HCEC 1CT (cell line): ENCODE measurements at regions not wholly inside any gene's neighbourhood (a gene's known extent, or its start where the extent isn't known, plus 50 kb on each side); places are given as distances from the start of the nearest gene placed in this dataset.

ENCODE experiments used
- DNase-seq: peaks from one replicate; pipeline ENCODE4 v3.0.0-alpha.2; 2017

DNA sequence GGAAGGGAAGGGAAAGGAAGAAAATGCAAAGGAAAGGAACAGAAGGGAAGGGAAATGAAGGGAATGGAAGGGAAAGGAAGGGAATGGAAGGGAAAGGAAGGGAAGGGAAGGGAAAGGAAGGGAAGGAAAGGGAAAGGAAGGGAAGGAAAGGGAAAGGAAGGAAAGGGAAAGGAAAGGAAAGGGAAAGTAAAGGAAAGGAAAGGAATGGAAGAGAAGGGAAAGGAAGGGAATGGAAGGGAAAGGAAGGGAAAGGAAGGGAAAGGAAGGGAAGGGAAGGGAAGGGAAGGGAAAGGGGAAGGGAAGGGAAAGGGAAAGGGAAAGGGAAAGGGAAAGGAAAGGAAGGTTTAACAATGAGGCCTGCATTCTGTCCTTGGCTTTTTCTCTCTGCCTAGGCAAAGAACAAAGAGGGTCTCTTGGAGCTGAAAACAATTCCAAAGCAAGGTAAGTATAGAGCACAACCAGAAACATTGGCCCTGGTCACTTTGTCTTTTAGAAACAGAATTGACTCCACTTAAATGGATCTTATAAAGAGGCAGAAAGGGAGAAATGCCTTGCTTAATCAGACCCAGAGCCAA, 525.9 kb upstream of the TMPO start:
- no peak for DNase-seq

DNA sequence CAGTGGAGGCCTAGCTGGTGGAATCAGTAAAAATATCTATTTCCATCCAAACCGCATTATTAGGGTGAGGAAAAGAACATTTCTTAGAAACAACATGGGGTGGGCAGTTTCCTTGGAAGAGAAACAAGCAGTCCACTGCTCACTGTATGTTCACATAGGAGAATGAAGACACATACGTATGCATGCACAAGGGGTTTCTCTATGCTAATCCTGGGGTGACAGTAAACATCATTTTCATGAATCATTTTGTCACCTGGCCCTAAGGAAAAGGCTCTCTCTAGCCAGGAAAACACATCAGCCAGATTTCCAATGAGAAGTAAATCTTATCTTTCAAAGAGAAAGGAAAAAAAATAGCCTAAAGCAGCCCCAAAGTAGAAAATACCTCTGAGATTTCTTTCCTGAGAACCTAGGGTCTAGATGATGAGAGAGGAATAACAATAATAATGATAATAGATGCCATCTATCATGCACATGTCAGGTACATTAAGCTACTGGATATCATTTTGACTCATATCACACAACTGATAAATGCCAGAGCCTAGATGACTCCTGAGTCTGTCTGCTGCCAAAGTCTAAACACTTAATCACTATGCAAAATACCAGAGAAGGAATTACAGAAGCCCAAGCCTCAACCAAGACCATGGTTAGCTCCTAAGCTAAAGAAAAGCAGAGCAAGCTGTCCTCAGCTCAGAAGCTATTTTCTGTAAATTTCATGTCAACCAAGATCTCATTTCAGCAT, 520.5 kb upstream of the TMPO start:
- DNase-seq, result no peak

DNA sequence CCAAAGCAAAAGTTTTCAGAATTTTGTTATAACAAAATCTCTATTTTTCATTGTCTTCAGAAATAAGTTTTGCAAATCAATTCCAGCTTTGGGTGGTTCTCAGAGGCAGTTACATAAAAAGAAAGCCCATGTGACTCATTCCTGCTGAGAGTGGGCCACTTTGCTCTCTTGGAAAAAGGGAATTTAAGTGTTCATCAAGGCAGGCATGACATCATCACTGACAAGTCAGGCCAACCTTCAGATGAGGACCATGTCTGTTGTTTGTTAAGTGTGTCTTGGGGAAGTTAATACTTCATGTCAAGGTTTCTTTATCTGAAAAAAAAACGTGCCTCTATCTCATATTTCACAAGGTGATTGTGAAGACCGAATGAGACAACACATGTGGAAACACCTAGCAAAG, 519.8 kb upstream of the TMPO start:
- DNase-seq, result no peak

DNA sequence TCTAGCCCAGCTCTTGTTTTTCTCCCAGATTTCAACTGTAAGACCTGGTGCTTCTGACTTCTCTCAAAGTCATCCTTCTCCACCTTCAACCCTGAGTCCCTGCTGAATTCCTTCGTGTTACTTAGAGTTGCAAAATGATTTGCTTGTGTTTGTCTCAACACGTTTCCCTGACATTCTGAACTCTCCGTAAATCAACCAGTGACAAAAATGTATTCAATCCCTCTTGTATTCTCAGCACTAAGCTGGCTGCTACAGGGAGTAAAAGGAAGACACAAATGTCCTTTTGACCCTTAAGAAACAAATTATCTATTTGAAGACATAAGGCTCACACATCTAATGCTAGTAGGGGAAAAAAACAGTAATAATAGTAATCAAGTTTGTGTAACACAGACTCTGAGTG, 514.0 kb upstream of the TMPO start:
- no peak for DNase-seq

DNA sequence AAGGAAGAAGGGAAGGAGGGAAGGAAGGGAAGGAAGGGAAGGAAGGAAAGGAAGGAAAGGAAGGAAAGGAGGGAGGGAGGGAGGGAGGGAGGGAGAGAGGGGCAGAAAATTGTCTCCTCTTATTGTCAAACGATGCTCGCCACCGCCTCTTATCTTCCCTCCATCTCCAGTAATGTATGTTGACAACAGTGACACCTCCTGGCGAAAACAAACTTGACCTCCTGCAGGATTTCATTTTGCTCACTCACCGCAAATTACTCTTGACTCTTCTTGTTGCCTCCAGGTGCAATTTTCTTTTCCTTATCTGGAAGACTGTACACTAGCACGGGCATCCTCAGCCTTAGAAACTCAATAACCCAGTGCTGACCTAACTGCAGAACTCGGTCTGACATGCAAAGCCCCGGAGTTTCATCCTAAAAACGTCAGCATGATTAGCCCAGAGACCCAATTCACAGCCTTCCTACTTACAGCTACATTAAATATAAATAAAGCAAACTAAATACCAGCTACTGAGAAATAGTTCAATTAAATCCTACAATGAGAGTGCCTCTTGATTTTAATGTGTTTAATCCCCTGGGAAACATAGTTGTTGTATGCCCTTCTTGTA, 512.4 kb upstream of the TMPO start:
- no peak for DNase-seq

DNA sequence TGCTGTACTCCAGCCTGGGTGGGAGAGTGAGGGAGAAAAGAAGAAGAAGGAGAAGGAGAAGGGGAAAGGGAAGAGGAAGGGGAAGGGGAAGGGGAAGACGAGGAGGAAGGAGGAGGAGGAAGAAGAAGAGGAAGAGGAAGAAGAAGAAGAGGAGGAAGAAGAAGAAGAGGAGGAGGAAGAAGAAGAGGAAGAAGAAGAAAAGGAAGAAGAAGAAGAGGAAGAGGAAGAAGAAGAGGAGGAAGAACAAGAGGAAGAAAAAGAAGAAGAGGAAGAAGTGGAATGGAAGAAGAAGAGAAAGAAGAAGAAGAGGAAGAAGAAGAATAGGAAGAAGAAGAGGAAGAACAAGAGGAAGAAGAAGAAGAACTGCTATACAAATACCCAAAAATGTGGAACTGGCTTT, 507.4 kb upstream of the TMPO start:
- no peak for DNase-seq

DNA sequence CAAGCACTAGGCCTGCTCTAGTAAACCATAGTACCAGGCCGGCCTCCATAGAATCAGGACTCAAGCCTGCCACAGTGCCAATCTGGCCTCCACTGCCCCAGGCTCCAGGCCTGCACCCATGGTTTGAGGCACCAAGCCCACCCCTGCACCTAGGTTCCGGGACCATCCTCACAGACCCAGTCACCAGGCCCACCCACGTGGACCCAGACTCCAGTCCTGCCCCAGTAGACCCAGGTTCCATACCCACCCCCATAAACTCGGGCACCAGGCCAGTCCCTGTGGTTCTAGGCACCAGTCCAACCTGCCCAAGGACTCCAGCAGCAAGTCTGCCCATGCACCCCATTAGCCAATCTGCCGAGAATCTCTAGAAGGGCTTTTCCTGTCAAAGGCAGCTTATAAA, 501.8 kb upstream of the TMPO start:
- DNase-seq, result no peak

DNA sequence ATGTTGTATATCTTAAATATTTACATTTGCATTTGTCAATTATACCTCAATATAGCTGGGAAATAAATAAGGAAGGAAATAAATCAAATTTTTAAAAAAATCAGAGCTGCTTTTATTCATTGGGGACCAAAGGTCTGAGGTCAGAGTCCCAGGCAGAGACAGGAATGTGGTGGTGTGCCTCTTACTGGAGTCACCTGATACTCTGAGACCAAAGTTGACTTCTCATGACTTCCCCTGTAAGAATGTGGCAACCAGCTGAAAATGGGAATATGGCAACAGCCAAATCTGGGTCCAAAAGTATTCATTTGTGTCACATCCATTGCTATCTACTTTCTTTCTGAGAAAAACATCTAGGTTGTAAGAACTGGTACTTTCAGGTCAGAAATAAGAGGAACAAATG, 496.6 kb upstream of the TMPO start:
- no peak for DNase-seq

DNA sequence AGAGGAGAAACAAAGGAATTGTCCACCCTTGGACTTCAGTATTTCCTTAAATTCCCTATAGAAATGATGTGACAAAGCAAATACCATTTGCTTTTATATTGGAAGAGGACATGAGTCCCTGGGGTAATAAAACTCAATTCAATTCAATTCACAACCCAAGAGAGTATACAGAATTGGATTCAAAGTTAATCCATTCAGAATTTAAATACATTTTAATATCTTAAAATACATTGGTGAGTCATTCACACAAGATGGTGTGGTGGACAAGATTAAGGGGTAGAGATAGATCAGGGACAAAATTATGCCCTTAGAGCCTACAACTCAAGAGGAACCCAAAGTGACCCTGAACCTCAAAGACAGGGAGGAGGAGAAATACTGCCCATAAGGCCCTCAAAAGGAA, 495.0 kb upstream of the TMPO start:
- no peak for DNase-seq

DNA sequence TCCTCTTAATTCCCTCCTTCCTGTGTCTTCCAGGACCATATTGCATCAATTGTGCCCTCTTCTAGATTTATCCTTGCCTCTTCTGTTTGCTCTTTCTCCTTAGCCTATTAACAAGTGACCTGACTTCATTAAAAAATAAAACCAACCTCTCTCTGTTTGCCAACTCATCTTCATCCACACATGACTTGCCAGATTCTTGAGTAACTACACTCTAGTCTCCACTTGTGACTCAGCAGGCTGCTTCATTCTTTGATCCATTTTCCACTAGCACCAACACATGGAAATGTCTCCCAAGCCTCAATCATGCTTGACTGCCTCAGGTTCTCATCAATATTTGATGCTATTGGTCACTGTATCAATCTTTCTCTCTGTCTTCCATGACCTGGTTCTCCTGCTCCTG, 492.4 kb upstream of the TMPO start:
- DNase-seq, result no peak

DNA sequence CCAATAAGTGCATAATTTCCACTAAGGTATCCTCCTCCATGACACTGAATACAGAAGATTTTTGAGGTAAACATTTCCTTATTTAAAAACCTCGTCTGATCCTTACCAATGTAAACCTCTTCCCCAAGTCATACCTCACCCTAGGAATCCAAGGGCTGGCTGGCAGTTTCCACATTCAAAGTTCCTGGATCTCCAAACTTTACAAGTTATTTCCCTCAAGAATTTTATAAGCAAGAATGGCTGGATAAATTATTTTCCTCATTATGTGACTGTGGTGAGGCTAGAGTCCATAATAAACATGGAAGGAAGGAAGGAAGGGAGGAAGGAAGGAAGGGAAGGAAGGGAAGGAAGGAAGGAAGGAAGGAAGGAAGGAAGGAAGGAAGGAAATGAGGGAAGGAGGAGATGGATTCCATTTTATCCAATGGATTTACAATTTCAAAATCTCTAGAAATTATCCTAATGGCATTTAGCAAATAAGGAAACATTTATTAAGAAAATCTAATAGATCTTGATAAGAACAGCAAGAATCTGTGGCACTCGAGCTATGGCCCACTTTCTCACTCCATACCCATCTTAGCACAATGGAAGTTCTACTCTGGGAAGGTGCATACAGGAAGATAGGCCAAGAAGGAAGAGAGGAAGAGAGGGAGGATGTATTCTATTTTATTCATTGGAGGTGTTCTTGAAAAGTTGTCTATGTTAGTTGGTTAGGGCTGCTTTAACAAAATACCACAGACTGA, 477.8 kb upstream of the TMPO start:
- DNase-seq, result no peak

DNA sequence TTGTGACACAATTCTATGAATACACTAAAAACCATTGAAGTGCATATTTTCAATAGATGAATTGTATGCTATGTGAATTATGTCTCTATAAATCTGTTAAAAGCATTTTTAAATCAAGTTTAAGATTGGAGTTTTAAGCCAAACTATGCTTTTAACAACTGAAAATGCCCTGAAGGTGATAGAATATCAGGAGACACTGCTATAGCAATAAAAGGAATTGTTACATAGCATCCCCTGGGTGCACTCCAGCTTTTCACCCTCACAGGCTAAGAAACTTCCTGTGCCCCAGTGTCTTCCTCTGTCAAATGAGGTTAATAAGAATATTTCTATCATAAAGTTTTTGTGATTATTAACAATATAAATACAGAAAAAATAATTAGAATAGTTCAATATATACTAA, 472.7 kb upstream of the TMPO start:
- no peak for DNase-seq

DNA sequence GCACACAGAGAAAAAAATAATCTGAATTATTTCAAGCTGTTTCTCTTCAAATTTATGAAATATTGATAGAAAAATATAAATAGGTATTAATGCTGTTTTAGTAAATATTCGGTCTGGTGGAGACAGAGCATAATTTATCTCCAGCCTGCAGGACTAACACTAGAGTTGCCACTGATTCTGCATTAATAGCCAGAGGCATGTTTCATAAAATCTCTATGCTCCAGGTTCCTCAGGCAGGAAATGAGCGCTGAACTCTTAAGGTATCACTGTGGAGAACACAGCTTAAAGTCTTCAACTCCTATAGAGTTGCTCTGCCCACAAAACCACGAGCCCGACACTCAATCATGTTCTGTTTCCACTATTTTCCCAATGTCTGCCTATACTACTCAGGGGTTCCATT, 470.0 kb upstream of the TMPO start:
- no peak for DNase-seq

DNA sequence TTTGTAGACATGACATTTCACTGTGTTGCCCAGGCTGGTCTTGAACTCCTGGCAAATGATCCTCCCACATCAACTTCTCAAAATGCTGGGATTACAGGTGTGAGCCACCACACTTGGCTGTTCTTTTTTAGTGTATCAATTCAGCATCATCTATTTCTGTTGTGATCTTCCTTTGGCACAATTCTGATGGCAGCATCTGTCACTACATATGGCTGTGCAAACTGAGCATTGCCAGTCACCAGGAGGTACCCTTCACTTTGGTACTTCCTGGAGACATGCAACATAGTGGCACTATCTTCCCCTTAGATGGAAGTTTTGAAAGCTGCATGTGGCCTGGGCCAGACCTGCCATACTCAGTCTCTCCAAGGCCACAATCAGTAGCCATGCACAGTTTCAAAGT, 467.1 kb upstream of the TMPO start:
- no peak for DNase-seq

DNA sequence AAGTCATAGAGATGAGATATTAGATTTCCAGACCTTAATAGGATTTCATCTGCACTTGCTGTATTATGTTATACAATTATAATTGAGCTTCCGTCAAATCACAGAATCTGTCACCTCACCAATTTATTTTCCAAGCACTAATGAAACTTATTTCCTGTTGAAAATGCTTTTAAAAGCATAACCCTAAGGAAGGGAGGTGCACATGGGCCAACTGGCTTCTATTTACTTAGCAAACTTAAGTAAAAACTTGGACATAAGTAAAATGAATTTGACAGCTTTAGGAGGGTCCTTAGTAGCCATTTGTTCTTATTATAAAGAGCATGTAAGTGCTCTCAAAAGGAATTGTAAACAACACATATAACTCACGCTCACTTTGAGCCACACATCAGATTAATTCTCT, 462.2 kb upstream of the TMPO start:
- no peak for DNase-seq

DNA sequence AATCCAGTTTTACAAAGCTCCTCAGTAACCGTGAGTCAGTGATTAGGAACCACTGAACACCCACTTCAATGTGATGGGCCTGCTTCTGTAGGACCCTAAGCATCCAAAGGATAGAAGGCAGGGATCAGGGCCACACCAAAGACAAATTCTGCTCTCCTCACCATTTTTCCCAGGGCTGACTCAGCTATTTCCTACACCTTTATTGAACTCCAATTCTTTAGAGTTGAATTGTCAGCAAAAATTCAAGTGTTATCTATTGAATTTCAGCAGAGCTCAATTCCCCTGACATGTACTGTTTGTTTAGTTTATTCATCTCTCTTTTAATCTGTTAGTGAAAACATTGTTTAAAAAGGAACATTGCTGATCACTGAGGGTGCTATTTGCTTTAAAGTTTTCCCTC, 457.7 kb upstream of the TMPO start:
- DNase-seq, result no peak

DNA sequence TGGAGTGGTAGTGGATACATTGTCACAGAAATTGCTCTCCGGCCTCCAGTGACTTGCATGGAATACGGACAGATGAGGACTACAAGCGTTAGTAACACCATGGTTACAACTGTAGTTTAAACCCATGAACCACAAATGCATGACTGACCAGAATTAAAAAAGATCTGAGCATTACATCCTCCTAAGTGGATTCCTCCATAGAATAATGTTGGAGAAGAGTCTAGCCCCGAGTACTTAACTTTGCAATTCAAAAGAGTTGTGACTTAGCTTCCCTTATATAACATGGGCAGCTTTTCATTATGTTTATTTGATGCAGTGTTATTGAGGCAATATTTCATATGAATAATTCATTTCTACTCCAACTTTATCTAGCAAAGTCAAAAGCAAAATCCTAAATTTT, 457.2 kb upstream of the TMPO start:
- DNase-seq, result no peak

DNA sequence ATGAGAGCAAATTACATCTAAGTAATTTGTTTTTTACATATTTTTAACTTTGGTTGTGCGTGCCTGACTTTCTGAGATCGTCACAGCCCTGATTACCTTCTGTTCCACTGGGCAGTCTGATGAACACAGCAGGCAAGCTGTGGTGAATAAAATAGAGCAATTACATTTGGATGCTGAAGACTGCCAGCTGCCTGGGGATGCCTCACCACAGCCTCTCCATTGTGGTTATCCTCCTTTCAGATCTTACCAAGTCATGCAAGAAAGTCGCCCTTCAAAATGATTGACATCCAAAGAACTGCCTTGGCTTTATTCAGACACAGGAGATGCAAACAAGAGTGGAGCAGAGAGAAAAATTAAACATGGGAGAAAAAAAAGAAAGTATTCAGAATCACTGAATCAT, 456.6 kb upstream of the TMPO start:
- DNase-seq, result no peak

DNA sequence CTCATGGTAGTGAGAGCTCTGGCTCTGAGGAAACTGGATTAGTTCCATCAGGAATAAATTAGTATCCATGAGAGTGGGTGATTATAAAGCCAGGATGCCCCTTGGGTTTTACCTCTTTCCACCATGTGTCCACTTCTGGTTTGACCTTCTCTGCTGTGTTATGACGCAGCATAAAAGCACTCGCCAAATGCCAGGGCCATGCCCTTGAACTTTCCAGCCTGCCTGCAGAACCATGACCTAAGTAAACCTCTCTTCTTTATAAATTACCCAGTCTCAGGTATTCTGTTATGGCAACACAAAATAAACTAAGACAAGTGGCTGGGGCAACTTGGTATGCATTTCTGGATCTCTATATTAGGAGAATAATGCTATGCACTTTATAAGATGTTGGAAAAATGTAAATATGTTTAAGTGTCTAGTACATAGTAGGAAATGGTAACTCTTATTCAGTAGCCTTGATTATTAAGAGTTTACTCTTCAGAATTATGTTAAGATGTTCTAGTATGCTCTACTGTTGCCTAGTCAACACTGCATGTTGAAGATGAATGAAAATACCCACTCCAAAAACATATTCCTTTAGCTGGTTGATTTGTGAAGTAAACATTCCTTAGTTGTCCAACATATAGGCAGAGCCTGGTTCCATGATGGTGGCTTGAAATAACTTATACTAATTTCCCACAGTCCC, 455.6 kb upstream of the TMPO start:
- no peak for DNase-seq

DNA sequence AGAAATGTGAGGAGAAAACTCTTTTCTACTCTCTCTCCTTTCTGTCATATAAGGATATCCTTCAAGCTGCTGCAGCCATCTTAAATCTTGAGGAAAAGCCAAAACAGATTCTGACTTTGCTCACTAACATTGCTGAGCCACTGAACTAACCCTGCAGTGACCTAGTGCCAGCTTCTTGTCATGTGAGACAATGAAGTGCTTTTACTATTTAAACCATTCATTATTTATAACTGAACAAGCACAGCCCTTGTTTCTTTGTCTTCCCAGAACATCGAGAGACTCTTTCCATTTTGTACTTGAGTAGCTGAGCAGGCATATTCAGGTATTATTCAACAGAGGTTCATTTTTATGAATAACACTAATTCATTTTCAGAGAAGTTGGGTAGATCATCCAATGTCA, 455.0 kb upstream of the TMPO start:
- no peak for DNase-seq

DNA sequence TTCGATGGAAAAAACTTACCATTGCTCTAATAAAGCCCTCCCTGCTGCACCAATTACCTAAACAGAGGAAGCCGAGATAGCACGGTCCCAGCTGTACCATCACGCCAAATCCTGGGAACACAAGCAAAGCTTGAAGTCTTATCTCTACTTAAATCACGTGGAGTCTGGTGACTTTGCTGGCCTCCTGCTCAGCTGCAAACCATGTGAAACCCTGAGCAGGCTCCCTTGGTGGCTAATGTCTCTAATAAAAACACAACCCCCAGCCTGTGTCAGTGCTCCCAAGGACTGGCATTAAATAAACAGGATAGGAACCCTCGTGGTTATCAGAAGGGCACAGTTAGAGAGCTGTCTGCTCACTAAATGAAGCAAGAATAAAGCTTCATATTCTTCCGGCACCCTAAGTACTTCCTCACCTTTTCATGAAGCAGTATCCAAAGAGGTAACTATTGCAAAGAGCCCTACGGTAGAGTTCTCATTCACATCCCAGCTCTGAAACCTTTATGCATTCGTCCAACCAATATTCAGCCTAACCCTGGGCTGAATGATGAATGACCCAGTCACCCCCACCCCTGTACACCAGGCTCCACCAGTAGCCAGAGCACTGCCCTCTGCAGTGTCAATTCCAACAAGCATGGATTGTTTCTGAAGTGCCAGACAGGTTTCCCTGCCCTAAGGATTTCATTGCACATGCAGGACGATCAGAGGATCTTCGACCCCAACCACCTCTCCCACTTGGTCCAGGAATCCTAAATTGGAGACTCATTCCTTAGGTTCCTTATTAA, 452.7 kb upstream of the TMPO start:
- DNase-seq, result no peak

DNA sequence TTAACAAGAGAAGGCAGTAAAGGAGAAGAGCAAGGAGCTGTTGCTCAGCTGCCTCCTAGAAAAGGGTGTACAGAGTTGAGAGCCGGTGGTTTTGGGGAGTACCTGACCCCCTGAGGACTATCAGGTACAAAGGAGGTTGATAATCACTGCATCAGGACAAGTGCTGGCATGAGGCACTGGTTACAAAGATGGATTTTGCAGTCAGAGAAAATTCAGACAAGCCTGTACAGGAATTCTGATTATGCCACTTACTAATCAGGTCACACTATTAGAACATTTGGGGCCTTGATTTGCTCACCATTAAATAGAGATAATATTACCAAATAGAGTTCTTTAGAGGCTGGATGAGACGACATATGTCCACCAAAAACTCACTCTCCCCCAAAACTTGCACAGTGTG, 450.9 kb upstream of the TMPO start:
- no peak for DNase-seq

DNA sequence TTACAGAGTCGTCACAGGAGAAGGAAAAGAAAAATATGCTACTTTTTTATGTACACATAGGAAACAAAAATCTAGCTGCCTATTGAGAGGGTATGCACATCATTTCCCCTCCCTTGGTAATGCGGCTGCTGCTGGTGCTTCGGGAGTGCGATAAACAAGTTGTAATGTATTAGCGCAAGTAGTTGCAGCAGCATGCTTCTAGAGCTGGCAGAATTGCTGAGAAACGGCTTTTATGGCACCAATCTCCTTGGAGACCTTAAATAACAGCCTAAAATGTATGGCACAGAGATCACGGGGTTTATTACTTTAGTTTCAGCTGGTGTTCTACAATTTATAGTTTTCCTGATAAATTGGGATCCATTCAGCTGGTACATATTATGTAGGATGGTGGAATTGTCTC, 447.6 kb upstream of the TMPO start:
- no peak for DNase-seq
